ENCODE measurements at regions not wholly inside any gene's neighbourhood (a gene's known extent, or its start where the extent isn't known, plus 50 kb on each side); places are given as distances from the start of the nearest gene placed in this dataset.

- TF ChIP-seq POLR2A (IDR thresholded peaks at IDR 0.05) (no peak), CTCF (IDR thresholded peaks at IDR 0.05) (no peak), POLR2AphosphoS5 (IDR thresholded peaks at IDR 0.05) (no peak), EP300 (IDR thresholded peaks at IDR 0.05) (no peak)
Observed at GRCh38 chr1:164296172-164296571, 262.8 kb upstream of the PBX1 start.

Measured in upper lobe of left lung (tissue), 4 donors.